DMS 273 (cell line): ENCODE measurements at regions not wholly inside any gene's neighbourhood (a gene's known extent, or its start where the extent isn't known, plus 50 kb on each side); places are given as distances from the start of the nearest gene placed in this dataset.

Experiments used
- DNase-seq: peaks from one replicate; lab custom pipeline; 2025; ENCODE audit not compliant: unreplicated experiment; lab: John Stamatoyannopoulos, UW

GRCh38 chr1:94620345-94621031 is 78.9 kb upstream of the F3 start:
- peak; percentile 18 for DNase-seq

GRCh38 chr1:94619731-94620130 is 78.2 kb upstream of the F3 start:
- no peak for DNase-seq

- no peak for DNase-seq
Measured at GRCh38 chr1:94617957-94618739, 76.6 kb upstream of the F3 start.

- DNase-seq: no peak
Measured at GRCh38 chr1:94617134-94617805, 75.7 kb upstream of the F3 start.

- DNase-seq: no peak
Measured at GRCh38 chr1:94616506-94616905, 74.9 kb upstream of the F3 start.

- no peak for DNase-seq
Measured at GRCh38 chr1:94614996-94615395, 73.4 kb upstream of the F3 start.

GRCh38 chr1:94614168-94614815 is 72.7 kb upstream of the F3 start:
- DNase-seq: no peak

GRCh38 chr1:94612525-94613204 is 71.1 kb upstream of the F3 start:
- DNase-seq: no peak

GRCh38 chr1:94611681-94612475 is 70.3 kb upstream of the F3 start:
- no peak for DNase-seq

GRCh38 chr1:94609619-94610018 is 68.1 kb upstream of the F3 start:
- no peak for DNase-seq

GRCh38 chr1:94608852-94609530 is 67.4 kb upstream of the F3 start:
- DNase-seq: no peak

GRCh38 chr1:94608142-94608851 is 66.7 kb upstream of the F3 start:
- DNase-seq: no peak

GRCh38 chr1:94607398-94607797 is 65.8 kb upstream of the F3 start:
- no peak for DNase-seq

- no peak for DNase-seq
Measured at GRCh38 chr1:94606471-94606870, 64.9 kb upstream of the F3 start.

- no peak for DNase-seq
Measured at GRCh38 chr1:94603663-94604062, 62.1 kb upstream of the F3 start.

- DNase-seq: no peak
Measured at GRCh38 chr1:94602802-94603625, 61.5 kb upstream of the F3 start.

- DNase-seq: no peak
Measured at GRCh38 chr1:94602316-94602715, 60.8 kb upstream of the F3 start.

GRCh38 chr1:94600556-94600955 is 59.0 kb upstream of the F3 start:
- no peak for DNase-seq
